Activated naive CD4-positive, alpha-beta T cell treated with anti-CD3 and anti-CD28 coated beads, Interleukin-2, amount 10 ng/mL, durations not matched to agents 7 days and 5 days (primary cell): ENCODE measurements at regions not wholly inside any gene's neighbourhood (a gene's known extent, or its start where the extent isn't known, plus 50 kb on each side); places are given as distances from the start of the nearest gene placed in this dataset.
"Not testable (repeated sequence)": the region's sequence is repeated elsewhere in the genome, so short reads cannot be mapped to it uniquely, and the experiment has no call there.

Source experiments
- CTCF ChIA-PET: fragments of 350-600 bp; sonication (Branson Sonifier 250); formaldehyde crosslinking; loops from one replicate; lab custom pipeline; 2021; ENCODE audit warnings: antibody characterized with exemption; lab: Charles Lee
- DNase-seq: peaks from one replicate; pipeline ENCODE4 v3.0.0-alpha.2; 2020
- H3K27ac Mint-ChIP-seq: one replicate; pipeline ENCODE4 v1.8.0; 2021; ENCODE audit warnings: mild to moderate bottlenecking, moderate library complexity, mixed read lengths
- H3K27me3 Mint-ChIP-seq: one replicate; pipeline ENCODE4 v1.8.0; 2021; ENCODE audit warnings: mild to moderate bottlenecking, mixed read lengths
- H3K36me3 Mint-ChIP-seq: one replicate; pipeline ENCODE4 v1.8.0; 2021; ENCODE audit warnings: mixed read lengths
- H3K4me1 Mint-ChIP-seq: one replicate; pipeline ENCODE4 v1.8.0; 2021; ENCODE audit warnings: mixed read lengths
- H3K4me3 Mint-ChIP-seq: one replicate; pipeline ENCODE4 v1.8.0; 2021; ENCODE audit warnings: mild to moderate bottlenecking, moderate library complexity, mixed read lengths
- H3K9me3 Mint-ChIP-seq: one replicate; pipeline ENCODE4 v1.8.0; 2021; ENCODE audit warnings: mixed read lengths

DNA sequence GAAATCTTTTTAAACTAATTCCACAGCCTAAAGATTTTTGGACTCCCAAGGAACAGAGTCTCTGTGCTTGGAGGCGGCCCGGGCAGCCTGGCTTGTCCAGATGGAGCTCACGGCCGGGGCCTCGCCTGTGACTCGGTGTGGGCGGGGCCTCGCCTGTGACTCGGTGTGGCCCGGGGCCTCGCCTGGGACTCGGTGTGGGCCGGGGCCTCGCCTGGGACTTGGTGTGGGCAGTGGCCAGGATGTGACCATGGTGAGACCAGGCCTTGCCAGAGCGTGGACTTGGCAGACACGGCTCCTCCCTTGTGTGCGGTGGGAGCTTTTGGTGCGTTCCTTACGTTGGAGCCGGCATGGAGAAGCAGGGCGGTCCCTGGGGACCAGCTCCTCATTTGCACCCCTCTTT lies 92.3 kb downstream of the METRNL start:
- CTCF ChIA-PET, result no interaction called here
- Mint-ChIP-seq H3K27me3 (peaks cover 28% of the 10 kb centered on the region), H3K27ac (no peak overlapping the region), H3K36me3 (no peaks in the 10 kb centered on the region), H3K4me3 (no peak overlapping the region), H3K9me3 (no peaks in the 10 kb centered on the region), H3K4me1 (no peaks in the 10 kb centered on the region)
- DNase-seq, result no peak

DNA sequence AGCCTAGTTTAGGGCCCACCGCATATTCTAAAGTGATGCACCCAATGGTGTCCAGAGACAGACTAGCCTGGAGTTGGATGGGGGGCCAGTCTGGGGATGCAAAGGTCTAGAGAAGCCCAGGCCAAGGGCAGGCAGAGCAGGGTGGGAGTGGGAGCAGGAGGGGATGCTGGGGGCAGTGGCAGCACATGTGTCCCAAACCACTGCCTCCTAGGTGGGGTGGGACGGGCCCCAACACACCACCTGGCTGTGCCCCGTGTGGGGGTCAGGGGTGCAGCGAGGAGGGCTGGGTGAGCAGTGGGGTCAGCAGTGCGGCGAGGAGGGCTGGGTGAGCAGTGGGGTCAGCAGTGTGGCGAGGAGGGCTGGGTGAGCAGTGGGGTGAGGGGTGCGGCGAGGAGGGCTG lies 92.7 kb downstream of the METRNL start:
- CTCF ChIA-PET, H3K36me3 Mint-ChIP-seq, H3K4me1 Mint-ChIP-seq, DNase-seq, H3K27ac Mint-ChIP-seq, H3K4me3 Mint-ChIP-seq, H3K9me3 Mint-ChIP-seq: not testable (repeated sequence)
- H3K27me3 Mint-ChIP-seq, result peaks cover 27% of the 10 kb centered on the region

DNA sequence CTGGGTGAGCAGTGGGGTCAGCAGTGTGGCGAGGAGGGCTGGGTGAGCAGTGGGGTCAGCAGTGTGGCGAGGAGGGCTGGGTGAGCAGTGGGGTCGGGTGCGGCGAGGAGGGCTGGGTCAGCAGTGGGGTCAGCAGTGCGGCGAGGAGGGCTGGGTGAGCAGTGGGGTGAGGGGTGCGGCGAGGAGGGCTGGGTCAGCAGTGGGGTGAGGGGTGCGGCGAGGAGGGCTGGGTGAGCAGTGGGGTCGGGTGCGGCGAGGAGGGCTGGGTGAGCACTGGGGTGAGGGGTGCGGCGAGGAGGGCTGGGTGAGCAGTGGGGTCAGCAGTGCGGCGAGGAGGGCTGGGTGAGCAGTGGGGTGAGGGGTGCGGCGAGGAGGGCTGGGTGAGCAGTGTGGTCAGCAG lies 93.2 kb downstream of the METRNL start:
- H3K36me3 Mint-ChIP-seq, H3K9me3 Mint-ChIP-seq, CTCF ChIA-PET, H3K4me1 Mint-ChIP-seq, DNase-seq, H3K27ac Mint-ChIP-seq, H3K4me3 Mint-ChIP-seq: not testable (repeated sequence)
- H3K27me3 Mint-ChIP-seq, result peaks cover 21% of the 10 kb centered on the region

DNA sequence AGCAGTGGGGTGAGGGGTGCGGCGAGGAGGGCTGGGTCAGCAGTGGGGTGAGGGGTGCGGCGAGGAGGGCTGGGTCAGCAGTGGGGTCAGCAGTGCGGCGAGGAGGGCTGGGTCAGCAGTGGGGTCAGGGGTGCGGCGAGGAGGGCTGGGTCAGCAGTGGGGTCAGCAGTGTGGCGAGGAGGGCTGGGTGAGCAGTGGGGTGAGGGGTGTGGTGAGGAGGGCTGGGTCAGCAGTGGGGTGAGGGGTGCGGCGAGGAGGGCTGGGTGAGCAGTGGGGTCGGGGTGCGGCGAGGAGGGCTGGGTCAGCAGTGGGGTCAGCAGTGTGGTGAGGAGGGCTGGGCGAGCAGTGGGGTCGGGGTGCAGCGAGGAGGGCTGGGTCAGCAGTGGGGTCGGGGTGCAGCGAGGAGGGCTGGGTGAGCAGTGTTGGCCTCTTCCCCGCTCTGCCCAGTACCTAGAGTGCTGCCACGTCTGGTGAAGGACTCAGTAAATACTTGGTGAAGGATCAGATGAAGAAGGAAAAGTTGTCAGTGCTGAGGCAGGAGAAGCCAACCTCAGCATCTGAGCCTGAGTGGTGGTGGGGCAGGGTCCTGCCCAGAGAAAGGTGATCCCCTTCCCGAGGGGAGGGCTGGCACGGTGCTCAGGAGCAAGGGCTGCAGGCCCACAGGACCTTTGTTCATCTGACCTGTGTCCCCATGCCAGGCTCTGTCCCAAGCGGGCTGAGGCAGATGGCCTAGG lies 93.9 kb downstream of the METRNL start:
- H3K4me1 Mint-ChIP-seq, H3K4me3 Mint-ChIP-seq, CTCF ChIA-PET, H3K27ac Mint-ChIP-seq, H3K36me3 Mint-ChIP-seq, DNase-seq, H3K9me3 Mint-ChIP-seq: not testable (repeated sequence)
- H3K27me3 Mint-ChIP-seq, result peaks cover 21% of the 10 kb centered on the region

DNA sequence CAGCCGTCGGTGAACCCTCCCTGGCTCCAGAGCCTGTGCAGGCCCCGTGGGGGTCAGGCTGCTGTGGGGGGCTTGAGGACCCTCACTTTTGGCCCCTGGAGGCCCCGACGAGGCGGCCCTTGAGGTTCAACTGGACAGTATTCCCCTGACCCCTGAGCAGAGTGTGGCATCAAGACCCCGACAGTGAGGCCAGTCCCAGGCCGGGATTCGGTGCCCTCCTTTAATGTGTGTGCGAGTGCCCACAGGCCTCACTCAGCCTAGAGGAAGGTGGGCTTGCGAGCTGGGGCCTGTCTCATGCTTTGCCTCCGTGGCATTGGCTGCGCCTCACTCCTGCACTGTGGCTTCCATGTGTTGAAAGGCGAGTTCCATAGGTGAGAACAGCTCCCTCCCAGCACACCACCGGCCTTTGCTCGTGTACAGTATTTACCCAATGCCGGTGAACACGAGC lies 94.5 kb downstream of the METRNL start:
- CTCF ChIA-PET, result no interaction called here
- H3K27ac Mint-ChIP-seq, result no peak overlapping the region

DNA sequence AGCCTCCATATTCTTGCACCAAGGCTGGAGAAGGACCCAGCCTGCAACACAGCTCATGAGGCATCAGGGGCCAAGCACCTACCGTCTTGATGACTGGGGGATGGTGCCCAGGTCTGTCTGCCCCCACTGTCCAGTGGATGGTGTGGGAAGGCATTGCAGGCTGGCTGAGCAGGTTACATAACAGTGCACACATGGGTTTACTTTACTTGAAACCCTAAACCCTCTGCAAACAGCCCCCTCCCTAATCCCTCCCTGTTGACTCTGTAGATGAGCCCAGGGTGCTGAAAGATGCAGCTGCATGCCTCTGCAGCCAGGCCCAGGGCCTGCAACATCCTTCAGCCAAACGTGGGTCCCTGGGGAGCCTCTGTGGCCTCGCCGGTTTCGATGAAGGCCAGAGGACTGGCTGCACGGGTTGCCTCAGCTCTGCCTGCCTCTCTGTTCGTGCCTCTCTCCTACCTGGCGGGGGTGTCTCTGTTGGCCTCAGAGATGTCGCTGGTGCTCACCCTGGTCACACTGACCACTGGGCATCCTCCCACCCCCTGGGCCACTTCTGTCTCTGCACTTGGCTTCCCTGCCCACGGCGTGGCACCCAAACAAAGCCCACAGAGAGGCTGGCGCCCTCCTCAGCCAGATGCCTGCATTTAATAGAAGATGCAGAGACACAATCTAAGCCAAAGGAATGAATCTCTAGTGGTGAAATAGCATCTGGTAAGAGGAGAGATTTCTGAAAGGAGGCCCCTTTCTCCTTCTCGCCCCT lies 95.1 kb downstream of the METRNL start:
- H3K9me3 Mint-ChIP-seq, result no peaks in the 10 kb centered on the region
- peaks cover 16% of the 10 kb centered on the region for H3K27me3 Mint-ChIP-seq
- CTCF ChIA-PET, result no interaction called here
- no peak overlapping the region for H3K27ac Mint-ChIP-seq
- no peak overlapping the region for H3K4me3 Mint-ChIP-seq
- H3K36me3 Mint-ChIP-seq, result no peaks in the 10 kb centered on the region
- H3K4me1 Mint-ChIP-seq, result no peaks in the 10 kb centered on the region
- no peak for DNase-seq

More for the DNA sequence above, 94.5 kb downstream of the METRNL start:
- H3K36me3 Mint-ChIP-seq, result no peaks in the 10 kb centered on the region
- H3K4me1 Mint-ChIP-seq, result no peaks in the 10 kb centered on the region
- no peak for DNase-seq
- H3K9me3 Mint-ChIP-seq, result no peaks in the 10 kb centered on the region
- peaks cover 21% of the 10 kb centered on the region for H3K27me3 Mint-ChIP-seq
- H3K4me3 Mint-ChIP-seq, result no peak overlapping the region

DNA sequence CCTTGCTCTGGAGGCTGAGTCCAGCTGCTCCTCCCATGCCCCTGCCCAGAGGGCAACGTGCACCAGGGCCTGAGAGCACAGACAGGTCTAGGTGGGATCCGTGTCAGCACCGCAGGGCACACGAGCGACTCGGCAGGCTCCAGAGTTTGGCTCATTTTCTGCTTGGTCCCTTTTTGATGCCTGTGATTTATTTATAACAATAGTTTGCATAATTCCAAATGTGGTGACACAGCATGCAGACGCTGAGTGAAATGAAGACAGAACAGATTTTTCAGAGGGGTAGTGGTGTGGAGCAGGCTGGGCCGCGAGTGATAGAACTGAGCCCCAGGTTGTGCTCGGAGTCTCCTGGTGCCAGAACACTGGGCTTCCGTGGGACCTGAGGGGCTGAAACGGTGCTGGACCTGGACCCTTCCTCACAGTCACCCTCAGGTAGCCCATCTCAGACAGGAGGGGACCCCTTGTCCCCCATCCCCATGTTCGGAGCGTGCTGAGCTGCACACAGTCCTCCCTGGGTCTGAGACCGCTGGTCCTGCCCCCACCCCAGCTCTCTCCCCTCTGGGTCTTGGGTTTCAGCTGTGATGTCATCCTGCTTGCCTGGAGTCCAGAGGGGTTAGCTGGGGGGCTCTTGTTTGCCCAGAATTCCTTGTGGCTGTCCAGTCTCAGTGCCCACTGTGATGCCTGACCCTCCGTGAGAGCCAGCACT lies 95.9 kb downstream of the METRNL start:
- no peaks in the 10 kb centered on the region for H3K36me3 Mint-ChIP-seq
- H3K4me1 Mint-ChIP-seq, result no peaks in the 10 kb centered on the region
- CTCF ChIA-PET, result no interaction called here
- H3K4me3 Mint-ChIP-seq, result no peak overlapping the region
- DNase-seq, result no peak
- peaks cover 16% of the 10 kb centered on the region for H3K27me3 Mint-ChIP-seq
- H3K9me3 Mint-ChIP-seq, result no peaks in the 10 kb centered on the region
- no peak overlapping the region for H3K27ac Mint-ChIP-seq

DNA sequence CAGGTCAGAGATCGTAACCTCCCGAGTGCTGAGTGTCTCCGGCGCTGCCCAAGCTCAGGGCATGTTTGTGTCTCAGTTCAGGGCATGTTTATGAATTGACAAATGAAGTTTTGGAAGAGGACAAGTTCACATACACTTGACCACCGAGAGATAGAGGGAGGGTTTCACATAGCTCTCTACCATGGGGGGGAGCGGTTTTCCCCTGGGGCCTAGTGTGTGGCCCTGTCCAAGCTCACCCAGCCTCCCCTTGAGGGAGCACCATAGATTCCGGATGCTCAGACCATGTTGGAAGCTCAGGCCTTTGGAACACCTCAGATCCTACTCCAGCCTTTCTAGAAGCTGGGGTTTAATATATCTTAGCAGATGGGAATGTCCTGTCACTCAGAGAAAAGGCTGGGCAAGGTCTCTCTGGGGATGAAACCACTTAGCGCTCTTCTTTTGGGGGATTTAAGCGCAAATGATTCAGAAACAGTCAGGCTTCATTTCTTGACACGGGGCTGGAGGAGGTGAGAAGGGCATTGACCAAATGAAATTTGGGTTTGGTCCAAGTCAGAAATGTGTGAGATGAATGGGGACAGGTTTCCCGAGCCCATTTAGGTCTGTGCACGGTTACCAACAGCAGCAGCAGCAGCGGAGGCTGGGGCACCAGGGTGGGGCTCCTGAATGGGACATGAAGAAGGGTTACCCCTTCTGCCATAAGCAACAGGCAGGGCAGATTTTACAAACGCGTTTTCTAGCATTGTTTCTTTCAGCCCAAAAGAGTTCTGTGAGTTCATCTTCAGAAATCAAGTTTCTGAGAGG lies 96.6 kb downstream of the METRNL start:
- Mint-ChIP-seq H3K4me1 (no peaks in the 10 kb centered on the region), H3K9me3 (no peaks in the 10 kb centered on the region), H3K27ac (no peak overlapping the region), H3K4me3 (no peak overlapping the region), H3K27me3 (peaks cover 10% of the 10 kb centered on the region), H3K36me3 (no peaks in the 10 kb centered on the region)
- CTCF ChIA-PET, result no interaction called here
- no peak for DNase-seq

DNA sequence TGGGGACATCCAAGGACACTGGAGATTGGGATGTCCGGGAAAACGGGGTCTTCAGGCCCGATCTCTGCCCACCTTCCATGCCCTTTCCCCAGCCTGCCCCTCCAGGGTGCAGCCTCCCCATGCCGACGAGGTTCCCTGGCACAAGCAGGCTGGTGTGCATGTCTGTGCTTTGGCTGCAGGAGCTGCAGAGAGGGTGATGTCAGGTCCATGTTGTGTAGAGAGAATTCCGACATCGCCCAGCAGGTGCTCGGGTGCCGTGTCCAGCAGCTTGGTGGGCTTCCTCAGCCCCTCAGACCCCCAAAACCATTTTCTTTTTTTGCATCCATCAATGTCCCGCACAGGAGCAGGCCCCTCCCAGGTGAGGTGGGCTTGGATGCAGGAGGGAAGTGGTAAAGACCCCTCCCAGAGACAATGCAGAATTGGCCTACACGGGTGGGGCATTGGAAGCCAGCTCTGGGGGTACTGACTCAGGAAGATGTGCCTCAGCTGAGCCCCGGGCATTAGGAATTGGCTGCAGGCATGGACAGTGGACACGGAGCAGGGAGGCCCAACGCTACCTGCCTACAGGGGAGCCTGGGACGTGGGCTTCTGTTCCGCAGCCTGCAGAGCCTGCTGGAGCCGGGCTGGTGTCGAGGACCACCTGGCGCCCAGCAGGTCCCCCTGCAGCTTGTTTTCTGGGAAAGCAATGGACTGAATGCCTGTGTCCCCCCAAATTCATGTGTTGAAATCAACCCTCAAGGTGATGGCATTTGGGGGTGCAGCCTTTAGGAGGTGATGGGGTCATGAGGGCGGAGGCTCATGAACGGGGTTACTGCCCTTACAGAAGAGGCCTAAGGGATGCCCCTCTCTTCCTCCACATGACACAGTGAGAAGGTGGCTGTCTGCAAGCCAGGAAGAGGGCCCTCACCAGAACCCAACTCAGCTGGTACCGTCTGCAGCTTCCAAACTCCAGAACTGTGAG lies 97.5 kb downstream of the METRNL start:
- Mint-ChIP-seq H3K4me3 (no peak overlapping the region), H3K9me3 (no peaks in the 10 kb centered on the region), H3K36me3 (no peaks in the 10 kb centered on the region), H3K4me1 (no peaks in the 10 kb centered on the region), H3K27me3 (peaks cover 11% of the 10 kb centered on the region), H3K27ac (no peak overlapping the region)
- CTCF ChIA-PET, result no interaction called here
- no peak for DNase-seq

DNA sequence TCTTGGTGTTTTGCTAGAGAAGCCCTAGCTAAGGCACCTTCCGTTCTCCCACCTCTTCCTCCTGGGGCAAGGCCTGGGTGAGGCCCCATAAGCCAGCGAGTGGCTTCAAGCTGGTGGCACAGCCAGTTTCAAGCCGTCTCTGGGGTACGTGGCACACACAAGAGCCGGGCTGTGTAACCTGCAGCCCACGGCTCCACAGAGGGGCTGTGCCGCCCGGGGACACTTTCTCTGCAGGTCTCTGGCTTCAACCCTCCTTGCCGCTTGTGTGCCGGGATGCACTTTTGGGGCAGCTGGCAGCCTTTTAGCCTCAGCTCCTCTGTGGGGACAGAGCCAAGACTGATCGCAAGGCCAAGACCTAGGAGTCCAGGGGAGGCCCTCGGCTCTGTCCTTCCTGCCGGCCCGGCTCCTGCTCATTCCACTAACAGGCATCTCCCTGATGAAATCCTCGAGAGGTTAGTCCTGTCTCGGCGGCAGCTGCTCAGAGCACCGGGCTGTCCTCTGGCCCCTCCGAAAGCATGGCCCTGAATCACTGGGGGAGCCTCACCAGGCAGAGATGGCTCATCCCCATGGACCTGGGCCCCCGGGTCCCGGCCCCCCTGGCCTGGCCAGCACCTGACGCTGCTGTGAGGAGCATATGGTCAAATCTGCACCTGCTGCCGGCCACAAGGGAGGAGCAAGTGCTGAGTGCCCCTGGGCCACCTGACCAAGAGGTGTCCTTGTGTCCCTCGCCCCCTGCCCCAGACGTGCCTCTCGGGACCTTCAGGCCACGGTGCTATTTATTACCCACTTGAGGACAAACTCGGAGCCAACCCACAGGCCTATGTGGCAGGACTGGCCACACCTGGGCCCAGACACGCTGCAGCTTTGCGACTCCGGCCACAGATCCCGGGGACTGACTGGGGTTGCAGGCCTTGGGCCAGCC lies 98.5 kb downstream of the METRNL start:
- H3K9me3 Mint-ChIP-seq, result no peaks in the 10 kb centered on the region
- H3K27ac Mint-ChIP-seq, result no peak overlapping the region
- no peak for DNase-seq
- peaks cover 15% of the 10 kb centered on the region for H3K27me3 Mint-ChIP-seq
- CTCF ChIA-PET, result no interaction called here
- peaks cover 2% of the 10 kb centered on the region for H3K4me1 Mint-ChIP-seq
- no peaks in the 10 kb centered on the region for H3K36me3 Mint-ChIP-seq
- H3K4me3 Mint-ChIP-seq, result no peak overlapping the region

DNA sequence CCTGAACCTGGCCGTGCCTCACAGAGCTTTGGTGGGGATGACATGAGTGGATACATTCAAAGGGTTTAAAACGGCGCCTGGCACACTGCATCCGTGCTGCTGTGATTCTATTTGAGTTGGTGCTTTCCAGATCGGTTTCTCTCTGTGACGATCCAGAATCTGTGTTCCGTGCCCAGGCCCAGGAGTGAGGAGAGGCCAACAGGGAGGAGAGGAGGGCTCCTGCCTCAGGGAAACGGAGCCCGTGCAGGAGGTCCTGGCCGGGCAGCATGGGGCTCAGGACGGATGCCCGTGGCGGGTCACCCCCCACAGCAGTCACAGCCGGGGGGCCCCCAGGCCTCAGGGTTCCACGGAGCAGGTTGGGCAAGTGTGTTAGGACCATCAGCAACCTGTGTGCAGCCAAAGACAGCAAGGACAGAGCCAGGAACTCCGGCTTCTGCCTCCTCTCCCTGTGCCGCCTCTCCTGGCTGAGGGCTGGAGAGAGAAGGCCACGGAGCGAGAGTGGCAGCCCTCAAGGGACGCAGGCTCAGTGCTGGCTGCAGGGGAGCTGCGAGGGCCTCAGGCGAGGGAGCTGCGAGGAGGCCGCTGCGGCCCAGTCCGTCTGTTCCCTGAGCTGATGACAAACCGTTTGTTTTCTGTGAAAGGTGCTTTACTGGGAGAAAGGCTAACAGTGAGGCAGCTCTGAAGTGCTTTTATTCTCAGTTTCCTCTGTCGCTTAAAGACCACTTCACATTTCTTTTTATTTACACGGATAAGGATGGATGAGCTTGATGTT lies 99.3 kb downstream of the METRNL start:
- H3K27me3 Mint-ChIP-seq, result peaks cover 19% of the 10 kb centered on the region
- peaks cover 2% of the 10 kb centered on the region for H3K4me1 Mint-ChIP-seq
- no peak overlapping the region for H3K4me3 Mint-ChIP-seq
- CTCF ChIA-PET, result interaction anchor here (0.6 kb wide), 1 partner anchor 9 kb away, joined by 3 read pairs; no protein-coding TSS in a partner anchor
- no peak overlapping the region for H3K27ac Mint-ChIP-seq
- no peak for DNase-seq
- no peaks in the 10 kb centered on the region for H3K36me3 Mint-ChIP-seq
- H3K9me3 Mint-ChIP-seq, result no peaks in the 10 kb centered on the region

DNA sequence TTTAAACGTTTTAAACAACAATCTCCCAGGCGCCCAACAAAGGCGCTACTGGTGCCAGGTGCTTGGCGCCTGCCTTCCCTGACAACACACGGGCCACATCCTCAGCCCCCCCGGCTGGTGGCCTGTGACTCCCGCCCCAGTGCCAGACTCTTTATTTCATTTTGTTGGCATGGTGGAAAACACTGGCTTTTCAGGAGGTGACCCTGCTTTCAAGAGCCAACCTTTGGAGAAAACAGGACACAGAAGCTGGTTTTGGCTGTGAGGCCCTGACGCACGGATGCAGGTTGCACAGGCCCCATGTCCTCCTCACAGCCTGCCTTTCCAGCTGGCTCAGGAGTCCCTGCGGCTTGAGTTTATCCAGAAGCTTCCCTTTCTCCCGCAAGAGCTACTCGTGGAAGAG lies 100.0 kb downstream of the METRNL start:
- H3K36me3 Mint-ChIP-seq, result no peaks in the 10 kb centered on the region
- H3K4me1 Mint-ChIP-seq, result peaks cover 2% of the 10 kb centered on the region
- H3K27me3 Mint-ChIP-seq, result peaks cover 26% of the 10 kb centered on the region
- H3K4me3 Mint-ChIP-seq, result no peak overlapping the region
- no peaks in the 10 kb centered on the region for H3K9me3 Mint-ChIP-seq
- CTCF ChIA-PET, result no interaction called here
- no peak overlapping the region for H3K27ac Mint-ChIP-seq
- no peak for DNase-seq
